Gastroesophageal sphincter (tissue), 3 donors: ENCODE measurements at regions not wholly inside any gene's neighbourhood (a gene's known extent, or its start where the extent isn't known, plus 50 kb on each side); places are given as distances from the start of the nearest gene placed in this dataset.

Source experiments
- EP300 ChIP-seq: sonication (generic); formaldehyde crosslinking; IDR thresholded peaks from one replicate; pipeline ENCODE4 v1.6.1; 2017; ENCODE audit warnings: antibody characterized with exemption, mild to moderate bottlenecking
- POLR2A ChIP-seq, 2 donors: fragments of 450-650 bp; IDR thresholded peaks; one replicate each; pipeline ENCODE4 v1.6.1; 2017; ENCODE audit warnings: antibody characterized with exemption in 2 of 2, mild to moderate bottlenecking in 2 of 2, moderate library complexity in 1 of 2
- TF ChIP-seq, protein P1 (sequence below), 4 experiments: fragments of 200-600 bp in 2 of 4; fragments of 450-650 bp in 2 of 4; sonication (generic) in 1 of 4; IDR thresholded peaks; one replicate each; pipeline ENCODE4 v1.5.1; 2017 to 2019; ENCODE audit warnings: antibody characterized with exemption in 4 of 4, mild to moderate bottlenecking in 2 of 4, moderate library complexity in 2 of 4

DNA sequence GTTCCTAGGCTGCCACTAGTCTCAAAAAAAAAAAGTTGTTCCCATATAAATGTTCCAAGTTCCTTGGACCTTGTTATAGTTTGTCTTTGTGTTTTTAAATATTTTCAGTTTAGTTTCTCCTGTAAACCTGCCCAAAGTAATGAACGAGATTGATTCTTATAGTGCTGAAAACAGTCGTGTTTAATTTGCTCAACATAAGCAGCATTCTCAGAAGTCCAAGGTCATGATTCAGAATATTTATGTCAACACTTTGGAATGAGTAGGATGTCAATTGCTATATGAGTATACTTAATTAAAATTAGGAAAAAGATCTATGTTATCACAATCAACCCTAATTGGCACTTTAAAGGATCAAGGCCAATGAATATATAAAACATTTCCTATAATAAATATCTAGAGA is 510.9 kb downstream of the PPP4R3C start:
- TF ChIP-seq, protein P1, sequence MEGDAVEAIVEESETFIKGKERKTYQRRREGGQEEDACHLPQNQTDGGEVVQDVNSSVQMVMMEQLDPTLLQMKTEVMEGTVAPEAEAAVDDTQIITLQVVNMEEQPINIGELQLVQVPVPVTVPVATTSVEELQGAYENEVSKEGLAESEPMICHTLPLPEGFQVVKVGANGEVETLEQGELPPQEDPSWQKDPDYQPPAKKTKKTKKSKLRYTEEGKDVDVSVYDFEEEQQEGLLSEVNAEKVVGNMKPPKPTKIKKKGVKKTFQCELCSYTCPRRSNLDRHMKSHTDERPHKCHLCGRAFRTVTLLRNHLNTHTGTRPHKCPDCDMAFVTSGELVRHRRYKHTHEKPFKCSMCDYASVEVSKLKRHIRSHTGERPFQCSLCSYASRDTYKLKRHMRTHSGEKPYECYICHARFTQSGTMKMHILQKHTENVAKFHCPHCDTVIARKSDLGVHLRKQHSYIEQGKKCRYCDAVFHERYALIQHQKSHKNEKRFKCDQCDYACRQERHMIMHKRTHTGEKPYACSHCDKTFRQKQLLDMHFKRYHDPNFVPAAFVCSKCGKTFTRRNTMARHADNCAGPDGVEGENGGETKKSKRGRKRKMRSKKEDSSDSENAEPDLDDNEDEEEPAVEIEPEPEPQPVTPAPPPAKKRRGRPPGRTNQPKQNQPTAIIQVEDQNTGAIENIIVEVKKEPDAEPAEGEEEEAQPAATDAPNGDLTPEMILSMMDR (IDR thresholded peaks at IDR 0.05), result no peak
- TF ChIP-seq EP300 (no peak), POLR2A (IDR thresholded peaks at IDR 0.05) (no peak)
